IMR-90 (cell line): ENCODE measurements at regions not wholly inside any gene's neighbourhood (a gene's known extent, or its start where the extent isn't known, plus 50 kb on each side); places are given as distances from the start of the nearest gene placed in this dataset.

Experiments used
- ATAC-seq: fragments of 200-7000 bp; cut with Tn5 transposase; 2 replicates; pipeline ENCODE4 v1.9.1; 2020; ENCODE audit warnings: low read depth, mild to moderate bottlenecking, moderate library complexity
- BruUV-seq: library from RNA; stranded (reverse); fragments of 400-500 nt; replicated peaks from 2 replicates; lab custom pipeline; 2021; lab: Mats Ljungman, UMichigan
- CTCF ChIA-PET: fragments of 300-600 bp; formaldehyde crosslinking; extraction: SDS; loops from one replicate; lab custom pipeline; 2021; ENCODE audit warnings: antibody characterized with exemption; lab: Yijun Ruan, JAX
- POLR2A ChIA-PET: fragments of 300-600 bp; sonication (Branson Sonifier 250); formaldehyde crosslinking; loops from one replicate; lab custom pipeline; 2022; ENCODE audit warnings: antibody characterized with exemption; ENCODE audit not compliant: unreplicated experiment; lab: Charles Lee
- DNase-seq: peaks from one replicate; pipeline ENCODE4 v3.0.0; 2013
- H2AFZ ChIP-seq: replicated peaks from 2 replicates; pipeline ENCODE3; 2013; ENCODE audit warnings: low read length, mild to moderate bottlenecking; ENCODE audit not compliant: poor library complexity
- H2AK5ac ChIP-seq: 2 replicates; pipeline ENCODE4 v1.6.1; 2013; ENCODE audit warnings: low read depth, low read length, inconsistent platforms
- H2AK9ac ChIP-seq: replicated peaks from 2 replicates; pipeline ENCODE3; 2013; ENCODE audit warnings: mild to moderate bottlenecking, low read depth, low read length, moderate library complexity; ENCODE audit not compliant: poor library complexity
- H2BK120ac ChIP-seq: 2 replicates; pipeline ENCODE4 v1.6.1; 2013; ENCODE audit warnings: low read depth, low read length, inconsistent platforms
- H2BK15ac ChIP-seq: 3 replicates; pipeline ENCODE4 v1.6.1; 2013; ENCODE audit warnings: low read depth, low read length, inconsistent platforms
- H2BK20ac ChIP-seq: 2 replicates; pipeline ENCODE4 v1.6.1; 2013; ENCODE audit warnings: low read depth, mild to moderate bottlenecking, inconsistent platforms, low read length, moderate library complexity
- H2BK5ac ChIP-seq: 2 replicates; pipeline ENCODE4 v1.6.1; 2013; ENCODE audit warnings: mild to moderate bottlenecking, low read depth, low read length, inconsistent platforms; ENCODE audit not compliant: poor library complexity, severe bottlenecking
- H3K14ac ChIP-seq: replicated peaks from 2 replicates; pipeline ENCODE4 v1.6.1; 2013; ENCODE audit warnings: low read depth, low read length, inconsistent platforms
- H3K18ac ChIP-seq: 2 replicates; pipeline ENCODE4 v1.6.1; 2013; ENCODE audit warnings: low read depth, low read length, control low read depth
- H3K23ac ChIP-seq: 2 replicates; pipeline ENCODE4 v1.6.1; 2013; ENCODE audit warnings: low read depth, low read length, inconsistent platforms
- H3K27ac ChIP-seq: 2 replicates; pipeline ENCODE4 v1.5.1; 2013; ENCODE audit warnings: mild to moderate bottlenecking, control low read depth, low read length; ENCODE audit not compliant: insufficient read depth
- H3K27me3 ChIP-seq: 2 replicates; pipeline ENCODE4 v1.6.1; 2013; ENCODE audit warnings: low read length; ENCODE audit not compliant: control insufficient read depth, insufficient read depth
- H3K36me3 ChIP-seq: 2 replicates; pipeline ENCODE4 v1.6.1; 2013; ENCODE audit warnings: low read length, mixed read lengths; ENCODE audit not compliant: control insufficient read depth, insufficient read depth
- H3K4ac ChIP-seq: 2 replicates; pipeline ENCODE4 v1.6.1; 2013; ENCODE audit warnings: low read depth, low read length, inconsistent platforms
- H3K4me1 ChIP-seq: 2 replicates; pipeline ENCODE4 v1.6.1; 2013; ENCODE audit warnings: low read length, mixed read lengths; ENCODE audit not compliant: control insufficient read depth, insufficient read depth
- H3K4me2 ChIP-seq: 2 replicates; pipeline ENCODE4 v1.6.1; 2013; ENCODE audit warnings: low read depth, mild to moderate bottlenecking, control low read depth, low read length, moderate library complexity
- H3K4me3 ChIP-seq: 2 replicates; pipeline ENCODE4 v1.5.1; 2013; ENCODE audit warnings: low read depth, mild to moderate bottlenecking, control low read depth, low read length, moderate library complexity; ENCODE audit not compliant: insufficient read depth
- H3K56ac ChIP-seq: 2 replicates; pipeline ENCODE4 v1.6.1; 2013; ENCODE audit warnings: low read length, inconsistent platforms; ENCODE audit not compliant: insufficient read depth; ENCODE audit errors: extremely low read depth
- H3K79me1 ChIP-seq, 2 experiments: 2 replicates each; pipeline ENCODE4 v1.6.1; 2013; ENCODE audit warnings: low read length in 2 of 2, inconsistent platforms in 1 of 2, low read depth in 1 of 2
- H3K9ac ChIP-seq: 2 replicates; pipeline ENCODE4 v1.6.1; 2013; ENCODE audit warnings: low read depth, low read length, control low read depth
- H3K9me1 ChIP-seq: 2 replicates; pipeline ENCODE4 v1.6.1; 2013; ENCODE audit warnings: low read length, inconsistent platforms; ENCODE audit not compliant: insufficient read depth
- H3K9me3 ChIP-seq: 2 replicates; pipeline ENCODE4 v1.6.1; 2013; ENCODE audit warnings: low read length; ENCODE audit not compliant: control insufficient read depth, insufficient read depth
- H4K20me1 ChIP-seq: 2 replicates; pipeline ENCODE4 v1.6.1; 2013; ENCODE audit warnings: low read length, inconsistent platforms; ENCODE audit not compliant: insufficient read depth
- H4K5ac ChIP-seq: 2 replicates; pipeline ENCODE4 v1.6.1; 2013; ENCODE audit warnings: mild to moderate bottlenecking, low read depth, low read length, control low read depth
- H4K8ac ChIP-seq, 2 experiments: 2 replicates each; pipeline ENCODE4 v1.6.1; 2013; ENCODE audit warnings: low read depth in 2 of 2, low read length in 2 of 2, control low read depth in 1 of 2, inconsistent platforms in 1 of 2
- H4K91ac ChIP-seq: 2 replicates; pipeline ENCODE4 v1.6.1; 2013; ENCODE audit warnings: low read depth, low read length, inconsistent platforms; ENCODE audit not compliant: insufficient read depth
- CTCF ChIP-seq: conservative IDR thresholded peaks from 2 replicates; pipeline ENCODE4 v1.5.1; 2012; ENCODE audit warnings: mild to moderate bottlenecking, low read depth, low read length, improper control_type of control experiment
- NFE2L2 ChIP-seq: fragments of 150-350 bp; IDR thresholded peaks from 2 replicates; pipeline ENCODE4 v1.6.1; 2016; ENCODE audit warnings: low read depth, mild to moderate bottlenecking, low read length
- POLR2A ChIP-seq: IDR thresholded peaks from 2 replicates; pipeline ENCODE4 v1.6.1; 2012; ENCODE audit warnings: mild to moderate bottlenecking, low read depth, low read length
- RAD21 ChIP-seq: IDR thresholded peaks from 2 replicates; pipeline ENCODE4 v1.6.1; 2012; ENCODE audit warnings: low read length, improper control_type of control experiment
- RFX5 ChIP-seq: IDR thresholded peaks from 2 replicates; pipeline ENCODE4 v1.8.0; 2012; ENCODE audit warnings: low read depth, mild to moderate bottlenecking, low read length, moderate library complexity
- SMC3 ChIP-seq: fragments of 150-350 bp; IDR thresholded peaks from 2 replicates; pipeline ENCODE4 v1.6.1; 2016; ENCODE audit warnings: low read depth, mild to moderate bottlenecking, antibody characterized with exemption, low read length, moderate library complexity
- WGBS, 2 experiments: methylation state at CpG; one replicate each; pipeline versions ENCODE4 v1.1.5 to v1.1.7; 2013; ENCODE audit warnings: missing lambda C conversion rate in 2 of 2; ENCODE audit not compliant: insufficient read length in 1 of 2; ENCODE audit errors: extremely low coverage in 2 of 2; 5-methylcytosine and 5-hydroxymethylcytosine counted together
- dilution Hi-C: fragments of 300-500 bp; cut with HindIII; formaldehyde crosslinking; loops from one replicate; pipeline ENCODE4 v1.14.3; 2018; ENCODE audit warnings: low sequenced_read_pairs; ENCODE audit not compliant: unreplicated experiment
- in situ Hi-C: fragments of 300-500 bp; cut with MboI; formaldehyde crosslinking; loops from 3 replicates; pipeline ENCODE4 v1.14.3; 2019; ENCODE audit warnings: low sequenced_read_pairs, inconsistent platforms, mixed read lengths
- intact Hi-C: fragments of 100-400 bp; cut with micrococcal nuclease; formaldehyde crosslinking; loops from 2 replicates; pipeline ENCODE4 v1.10.0; 2022

GRCh38 chr3:99114565-99115291 lies 213.2 kb upstream of the DCBLD2 start:
- peak overlapping the region; percentile 13; the same call in 1 of the 2 replicates for H4K5ac ChIP-seq
- peak overlapping the region; percentile 66 for H2BK20ac ChIP-seq
- no peaks in the 10 kb centered on the region for H3K9me1 ChIP-seq
- no peak overlapping the region for H3K9ac ChIP-seq
- H2BK5ac ChIP-seq: no peak overlapping the region
- no TSS peak for BruUV-seq
- H3K36me3 ChIP-seq: no peaks in the 10 kb centered on the region
- H4K20me1 ChIP-seq: no peaks in the 10 kb centered on the region
- H4K91ac ChIP-seq: peak overlapping the region; percentile 34; the same call in 1 of the 2 replicates
- no peak overlapping the region for H3K4me2 ChIP-seq
- WGBS, 2 experiments: 100% methylated on average over 5 of the region's 9 CpGs; no CpG with 5 or more reads in 1 of the 2 experiments
- H2AK5ac ChIP-seq: peak overlapping the region; percentile 13; the same call in 1 of the 2 replicates
- intact Hi-C loops: loop anchor here (1.0 to 5.0 kb wide), 7 partner anchors 59 to 694 kb away; partner anchors contain the start of gene COL8A1
- H3K23ac ChIP-seq: no peak overlapping the region
- POLR2A ChIA-PET: no interaction called here
- no peaks in the 10 kb centered on the region for H3K9me3 ChIP-seq
- H3K4me3 ChIP-seq: no peak overlapping the region
- peak overlapping the region; percentile 27; the same call in 2 of the 3 replicates for H2BK15ac ChIP-seq
- peaks cover 4% of the 10 kb centered on the region; the same call in 1 of the 2 replicates for H3K4me1 ChIP-seq
- dilution Hi-C loops: no loop called here
- no peak overlapping the region for H3K14ac ChIP-seq
- no peak overlapping the region for H3K56ac ChIP-seq
- no peak overlapping the region for H3K18ac ChIP-seq
- ATAC-seq (peak; percentile 95), DNase-seq (peak; percentile 69)
- no peaks in the 10 kb centered on the region for H3K27me3 ChIP-seq
- peak overlapping the region; percentile 26 for H3K4ac ChIP-seq
- H4K8ac ChIP-seq: no peak overlapping the region
- peak overlapping the region; percentile 60 for H2BK120ac ChIP-seq
- H3K79me1 ChIP-seq: no peaks in the 10 kb centered on the region
- CTCF ChIA-PET: interaction anchor here (0.6 to 1.8 kb wide), 5 partner anchors 58 to 693 kb away, joined by 3 to 6 read pairs (median 4); no protein-coding TSS in a partner anchor
- no peak for TF ChIP-seq RFX5
- TF ChIP-seq RAD21: peak; percentile 99
- TF ChIP-seq CTCF: peak; percentile 93
- TF ChIP-seq NFE2L2: no peak
- peak; percentile 96 for TF ChIP-seq SMC3
- peak; percentile 57; the same call in 1 of the 2 replicates for TF ChIP-seq POLR2A
- in situ Hi-C loops: loop anchor here (5.0 kb wide), 1 partner anchor 638 kb away; no protein-coding TSS in a partner anchor
- H2AFZ ChIP-seq: no peak overlapping the region
- no peak overlapping the region for H2AK9ac ChIP-seq
- H3K27ac ChIP-seq: no peak overlapping the region
